Non-pigmented ciliary epithelial cell (primary cell): ENCODE measurements at regions not wholly inside any gene's neighbourhood (a gene's known extent, or its start where the extent isn't known, plus 50 kb on each side); places are given as distances from the start of the nearest gene placed in this dataset.
"Not testable (repeated sequence)": the region's sequence is repeated elsewhere in the genome, so short reads cannot be mapped to it uniquely, and the experiment has no call there.

Experiments used
- DNase-seq: peaks from one replicate; pipeline ENCODE4 v3.0.0-alpha.2; 2010; ENCODE audit warnings: low read depth

- not testable (repeated sequence) for DNase-seq
These were observed 224.4 kb upstream of the SERP2 start for GRCh38 chr13:44149231-44149630.

DNA sequence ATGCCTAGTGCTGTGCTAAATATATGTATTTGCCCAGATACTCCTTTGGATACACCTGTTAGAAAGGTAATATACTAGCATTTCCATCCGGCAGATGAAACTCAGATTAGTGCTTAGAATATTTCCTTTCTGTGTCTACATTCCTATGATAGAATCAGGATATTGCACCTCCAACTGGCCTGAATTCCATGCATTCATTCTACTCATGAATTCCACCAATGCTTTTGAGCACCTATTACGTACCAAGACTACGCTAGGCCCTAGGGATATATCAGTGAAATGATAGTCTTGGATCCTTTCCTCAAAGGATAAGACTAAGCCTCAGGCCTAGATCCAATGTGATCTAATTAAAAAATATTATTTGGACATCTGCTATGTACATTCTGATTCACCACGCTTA is 223.8 kb upstream of the SERP2 start:
- DNase-seq, result no peak

DNA sequence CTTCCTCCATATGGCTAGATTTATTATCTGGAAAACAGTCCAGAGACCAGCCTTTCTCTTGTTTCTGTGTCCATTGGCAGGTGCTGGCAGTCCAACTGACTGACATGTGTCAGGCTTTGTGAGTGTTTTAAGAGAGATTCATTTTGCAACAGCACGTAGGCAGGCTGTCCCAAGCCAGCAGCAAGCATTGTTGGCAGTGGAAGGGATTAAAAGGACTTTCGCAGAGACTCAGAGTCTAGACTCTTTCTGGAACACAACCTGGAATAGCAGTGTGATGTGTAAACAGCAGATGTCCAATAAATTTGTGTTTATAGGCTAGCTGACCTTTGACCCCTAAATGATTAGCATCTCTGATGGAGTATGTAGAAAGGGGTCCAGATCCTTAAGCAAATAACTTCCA is 222.2 kb upstream of the SERP2 start:
- no peak for DNase-seq

DNA sequence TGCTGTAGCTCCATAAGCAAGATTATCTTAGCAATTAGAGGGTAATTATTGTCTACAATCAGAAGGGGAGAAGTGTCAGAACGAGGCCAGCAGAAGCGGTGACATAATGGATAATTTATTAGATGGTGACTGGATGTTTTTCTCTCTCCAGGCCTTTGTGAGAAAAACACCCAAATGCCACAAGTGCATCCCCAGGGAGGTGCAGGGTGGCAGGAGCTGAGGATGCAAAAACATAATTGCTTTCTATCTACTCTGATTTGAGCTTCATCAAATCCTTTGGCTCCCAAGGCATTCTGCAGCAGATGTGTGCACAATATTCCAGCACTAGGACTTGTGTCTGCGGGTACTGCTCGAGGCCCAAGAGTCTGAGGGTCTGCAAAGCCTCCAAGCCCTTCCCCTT is 220.1 kb upstream of the SERP2 start:
- no peak for DNase-seq

DNA sequence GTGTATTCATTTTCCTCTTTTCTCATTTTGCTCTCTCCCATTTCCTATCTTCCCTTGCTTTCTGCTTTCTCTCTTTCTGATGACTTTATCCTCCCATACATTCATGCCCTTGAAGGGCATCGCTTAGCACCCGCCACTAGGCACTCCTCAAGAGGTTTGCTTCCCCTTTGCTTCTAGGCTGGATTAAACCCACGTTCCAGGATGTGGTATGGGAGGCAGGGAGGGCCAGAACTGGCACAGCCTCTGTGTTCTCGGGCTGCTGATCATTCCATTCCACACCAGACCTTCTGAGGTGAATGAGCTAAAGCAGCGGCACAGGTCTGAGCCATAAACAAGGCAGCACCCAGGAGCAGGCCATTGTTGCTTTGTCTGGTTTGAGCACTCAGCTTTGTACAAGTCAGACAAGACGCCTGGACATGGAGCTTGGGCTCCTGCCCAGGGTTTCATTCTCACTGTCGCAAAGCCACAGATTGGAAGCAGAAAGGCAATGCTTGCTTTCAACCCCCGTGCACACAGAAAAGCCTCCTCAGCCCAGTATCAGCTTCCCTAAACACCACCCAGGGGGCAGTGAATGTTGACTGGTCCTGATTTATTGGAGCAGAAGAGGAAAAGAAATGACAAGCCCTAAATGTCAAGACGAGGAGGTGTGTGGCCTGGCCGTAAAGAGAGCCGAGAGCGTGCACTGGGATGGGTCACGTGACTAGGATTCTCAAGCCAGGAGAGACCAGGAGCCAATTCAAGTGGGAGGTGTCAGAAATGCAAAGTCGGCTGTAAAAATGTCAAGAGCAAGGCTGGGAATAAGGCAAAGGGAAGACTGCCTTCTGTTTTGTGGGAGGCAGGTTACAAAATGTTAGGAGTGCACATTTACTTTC is 218.0 kb upstream of the SERP2 start:
- DNase-seq, result no peak

GRCh38 chr13:44156294-44156658 is 217.3 kb upstream of the SERP2 start:
- no peak for DNase-seq

GRCh38 chr13:44157606-44158005 is 216.0 kb upstream of the SERP2 start:
- no peak for DNase-seq

DNA sequence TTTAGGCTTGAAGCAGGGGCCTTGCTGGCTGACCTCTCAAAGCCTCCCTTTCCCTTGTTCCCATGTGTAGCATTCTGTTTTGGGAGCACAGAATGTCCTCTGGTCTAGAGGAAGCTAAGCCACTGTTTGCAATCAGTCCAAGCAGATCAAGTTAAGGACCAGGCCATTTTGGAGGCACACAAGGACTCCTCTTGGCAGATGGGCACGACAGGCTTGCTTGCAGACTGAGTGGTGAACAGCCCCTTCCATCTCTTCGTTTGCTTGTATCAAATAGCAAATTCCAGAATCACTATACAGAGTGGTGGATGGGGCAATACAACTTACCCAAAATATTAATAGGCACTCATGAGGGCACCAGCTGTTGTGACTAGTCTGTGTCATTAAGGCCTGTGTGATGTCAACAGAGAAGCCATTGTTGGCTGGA is 215.5 kb upstream of the SERP2 start:
- no peak for DNase-seq

- DNase-seq, result no peak
These were observed 214.6 kb upstream of the SERP2 start for GRCh38 chr13:44158881-44159632.

- no peak for DNase-seq
These were observed 213.9 kb upstream of the SERP2 start for GRCh38 chr13:44159633-44160279.

- DNase-seq, result no peak
These were observed 212.9 kb upstream of the SERP2 start for GRCh38 chr13:44160591-44161191.

DNA sequence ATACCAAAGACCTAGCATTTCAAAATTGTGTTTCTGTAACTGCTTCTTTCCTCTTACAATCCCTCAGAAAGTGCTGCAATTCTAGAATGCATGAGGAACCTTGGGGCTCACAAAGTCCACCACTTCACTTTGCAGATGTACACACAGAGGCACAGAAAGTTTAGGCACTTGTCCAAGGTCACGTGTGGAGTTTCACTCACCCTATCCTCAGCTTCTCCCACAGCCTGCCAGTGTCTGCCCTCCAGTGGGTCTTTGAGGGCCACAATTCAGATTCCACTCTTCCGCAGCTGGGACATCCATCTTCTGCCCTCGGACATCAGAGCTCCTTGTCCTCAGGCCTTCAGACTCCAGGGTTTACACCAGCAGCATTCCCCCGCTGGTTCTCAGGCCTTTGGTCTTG is 210.5 kb upstream of the SERP2 start:
- DNase-seq, result no peak

GRCh38 chr13:44165221-44165888 is 208.3 kb upstream of the SERP2 start:
- no peak for DNase-seq

DNA sequence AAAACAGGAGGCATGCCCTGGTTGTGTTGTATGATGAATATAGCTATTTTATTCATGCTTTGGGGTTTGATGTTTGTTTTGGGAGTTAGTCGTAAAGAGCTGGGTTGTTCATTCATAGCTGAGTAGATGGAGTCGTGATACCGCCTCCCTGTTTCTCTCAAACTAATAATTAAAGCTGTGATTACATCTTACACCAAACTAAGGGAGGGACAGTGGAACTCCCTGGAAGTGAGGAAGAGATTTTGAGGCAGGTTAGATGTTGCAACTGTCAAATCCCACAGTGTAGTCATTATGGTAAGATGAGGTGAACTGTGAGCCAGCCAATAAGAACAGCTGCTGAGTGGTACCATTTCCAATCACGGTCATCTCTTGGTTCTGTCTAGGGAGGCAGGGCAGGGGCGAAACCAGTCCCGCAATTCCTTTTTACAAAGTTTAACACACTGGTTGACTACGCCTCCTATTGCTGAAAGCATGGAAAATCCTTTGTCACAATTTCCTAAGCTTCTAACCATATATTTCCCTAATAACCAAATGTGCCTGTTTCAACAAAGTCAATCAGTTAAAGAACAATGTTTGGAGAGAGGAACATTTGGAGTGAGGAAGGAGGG is 207.6 kb upstream of the SERP2 start:
- DNase-seq, result no peak

GRCh38 chr13:44169018-44169911 is 204.4 kb upstream of the SERP2 start:
- DNase-seq, result no peak

DNA sequence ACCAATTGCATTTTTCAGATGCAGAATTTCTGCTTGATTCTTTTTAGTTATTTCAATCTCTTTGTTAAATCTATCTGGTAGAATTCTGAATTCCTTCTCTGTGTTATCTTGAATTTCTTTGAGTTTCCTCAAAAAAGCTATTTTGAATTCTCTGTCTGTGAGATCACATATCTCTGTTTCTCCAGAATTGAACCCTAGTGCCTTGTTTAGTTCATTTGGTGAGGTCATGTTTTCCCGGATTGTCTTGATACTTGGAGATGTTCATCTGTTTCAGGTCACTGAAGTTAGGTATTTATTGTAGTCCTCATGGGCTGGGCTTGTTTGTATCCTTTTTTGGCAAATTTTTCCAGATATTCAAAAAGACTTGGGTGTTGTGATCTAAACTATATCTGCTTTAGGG is 202.9 kb upstream of the SERP2 start:
- no peak for DNase-seq

DNA sequence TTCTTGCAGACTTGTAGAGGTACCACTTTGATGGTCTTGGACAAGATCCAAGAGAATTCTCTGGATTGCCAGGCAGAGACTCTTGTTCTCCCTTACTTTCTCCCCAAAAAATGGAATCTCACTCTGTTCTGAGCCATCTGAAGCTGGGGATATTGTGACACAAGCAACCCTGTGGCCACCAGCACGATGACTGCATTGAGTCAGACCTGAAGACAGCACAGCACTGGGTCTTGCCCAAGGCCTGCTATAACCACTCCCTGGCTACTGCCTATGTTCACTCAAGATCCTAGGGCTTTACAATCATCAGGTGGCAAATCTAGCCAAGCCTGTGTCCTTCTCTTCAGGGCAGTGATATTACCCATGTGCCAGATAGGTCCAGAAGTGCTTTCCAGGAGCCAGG is 202.5 kb upstream of the SERP2 start:
- no peak for DNase-seq

- no peak for DNase-seq
These were observed 201.8 kb upstream of the SERP2 start for GRCh38 chr13:44171861-44172260.

DNA sequence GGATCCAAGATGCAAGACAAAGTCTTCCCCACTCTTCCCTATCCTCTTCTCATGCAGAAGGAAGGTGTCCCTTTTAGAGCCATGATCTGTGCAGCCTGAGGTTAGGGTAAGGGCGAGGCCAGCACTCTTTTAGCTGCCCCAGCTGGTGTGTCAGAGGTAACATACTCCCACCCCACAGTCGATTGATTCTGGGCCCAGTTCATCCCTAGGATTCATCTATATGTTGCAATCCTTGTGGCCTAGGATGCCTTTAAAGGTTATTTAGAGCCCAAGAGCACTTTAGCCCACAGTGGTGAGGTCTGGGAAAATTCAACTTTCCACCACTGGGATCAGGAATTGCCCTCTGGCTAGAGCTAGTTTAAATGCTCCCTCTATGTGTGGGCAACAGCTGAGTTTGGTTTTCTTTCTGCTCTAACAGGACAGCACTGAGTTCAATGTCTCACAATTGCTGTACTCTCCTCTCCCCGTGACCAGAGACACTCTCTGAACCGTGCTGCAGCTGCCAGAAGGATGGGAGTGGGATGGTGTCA is 201.3 kb upstream of the SERP2 start:
- no peak for DNase-seq

DNA sequence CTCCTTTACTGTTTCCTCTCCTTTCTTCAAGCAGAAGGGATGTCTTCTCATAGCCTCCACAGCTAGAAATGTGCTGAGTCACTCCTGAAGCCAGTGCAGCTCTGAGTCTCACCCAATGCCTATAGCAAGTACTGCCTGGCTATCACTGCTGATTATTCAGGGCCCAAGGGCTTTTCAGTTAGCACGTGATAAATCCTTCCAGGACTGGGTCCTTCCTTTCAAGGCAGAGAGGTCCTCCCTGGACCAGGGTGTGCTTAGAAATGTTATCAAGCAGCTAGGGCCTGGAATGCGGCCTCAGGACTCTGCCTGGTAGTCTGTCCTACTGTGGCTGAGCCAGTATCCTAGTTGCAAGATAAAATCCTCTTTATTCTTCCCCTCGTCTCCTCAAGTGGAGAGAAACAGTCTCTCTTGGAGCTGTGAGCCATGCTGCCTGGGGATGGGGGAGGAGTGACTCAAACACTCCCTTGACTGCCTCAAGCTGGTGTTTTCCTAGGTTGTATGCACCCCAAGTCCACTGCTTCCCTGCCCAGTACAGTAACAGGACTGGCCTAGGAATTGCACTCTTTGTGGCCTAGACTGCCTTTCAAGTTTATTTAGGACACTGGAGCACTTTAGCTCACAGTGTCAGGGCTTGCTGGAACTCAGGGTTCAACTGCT is 198.7 kb upstream of the SERP2 start:
- DNase-seq, result no peak
